HL-60 (cell line): ENCODE measurements at regions not wholly inside any gene's neighbourhood (a gene's known extent, or its start where the extent isn't known, plus 50 kb on each side); places are given as distances from the start of the nearest gene placed in this dataset.

Experiments
- POLR2AphosphoS5 ChIP-seq: IDR thresholded peaks from 2 replicates; pipeline ENCODE4 v1.6.1; 2012; ENCODE audit warnings: low read depth
- TF ChIP-seq, protein P1 (sequence below): IDR thresholded peaks from one replicate; pipeline ENCODE4 v1.5.1; 2011; ENCODE audit warnings: low read length, control low read depth, inconsistent platforms; ENCODE audit not compliant: insufficient read depth

DNA sequence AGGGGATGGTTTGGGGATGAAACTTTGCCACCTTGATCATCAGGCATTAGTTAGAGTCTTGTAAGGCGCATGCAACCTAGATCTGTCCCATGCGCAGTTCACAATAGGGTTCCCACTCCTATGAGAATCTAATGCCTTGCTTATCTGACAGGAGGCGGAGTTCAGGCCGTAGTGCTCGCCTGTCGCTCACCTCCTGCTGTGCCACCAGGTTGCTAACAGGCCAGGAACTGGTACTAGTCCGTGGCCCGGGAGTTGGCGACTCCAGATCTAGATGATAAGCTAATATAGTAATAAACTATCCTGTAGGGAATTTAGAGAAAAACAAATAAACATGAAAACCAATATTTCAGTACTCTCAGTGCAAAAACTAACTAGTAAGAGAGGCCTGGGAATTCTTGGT, 155.4 kb upstream of the ANO5 start:
- TF ChIP-seq, protein P1, sequence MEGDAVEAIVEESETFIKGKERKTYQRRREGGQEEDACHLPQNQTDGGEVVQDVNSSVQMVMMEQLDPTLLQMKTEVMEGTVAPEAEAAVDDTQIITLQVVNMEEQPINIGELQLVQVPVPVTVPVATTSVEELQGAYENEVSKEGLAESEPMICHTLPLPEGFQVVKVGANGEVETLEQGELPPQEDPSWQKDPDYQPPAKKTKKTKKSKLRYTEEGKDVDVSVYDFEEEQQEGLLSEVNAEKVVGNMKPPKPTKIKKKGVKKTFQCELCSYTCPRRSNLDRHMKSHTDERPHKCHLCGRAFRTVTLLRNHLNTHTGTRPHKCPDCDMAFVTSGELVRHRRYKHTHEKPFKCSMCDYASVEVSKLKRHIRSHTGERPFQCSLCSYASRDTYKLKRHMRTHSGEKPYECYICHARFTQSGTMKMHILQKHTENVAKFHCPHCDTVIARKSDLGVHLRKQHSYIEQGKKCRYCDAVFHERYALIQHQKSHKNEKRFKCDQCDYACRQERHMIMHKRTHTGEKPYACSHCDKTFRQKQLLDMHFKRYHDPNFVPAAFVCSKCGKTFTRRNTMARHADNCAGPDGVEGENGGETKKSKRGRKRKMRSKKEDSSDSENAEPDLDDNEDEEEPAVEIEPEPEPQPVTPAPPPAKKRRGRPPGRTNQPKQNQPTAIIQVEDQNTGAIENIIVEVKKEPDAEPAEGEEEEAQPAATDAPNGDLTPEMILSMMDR, result no peak
- no peak for TF ChIP-seq POLR2AphosphoS5
